ENCODE measurements at regions not wholly inside any gene's neighbourhood (a gene's known extent, or its start where the extent isn't known, plus 50 kb on each side); places are given as distances from the start of the nearest gene placed in this dataset.

- intact Hi-C loops (cut with DNase I; ENCODE audit: low total_unique reads): loop anchor here (10.0 kb wide), 1 partner anchor 133 kb away; no protein-coding TSS in a partner anchor
- WGBS, 2 donors: 58 to 60% methylated on average over 3 of the region's 3 CpGs
These were observed 58.3 kb upstream of the PDE10A start for GRCh38 chr6:165721356-165721755.

GRCh38 chr6:165718491-165718891, 55.5 kb upstream of the PDE10A start:
- no peak for TF ChIP-seq CTCF (IDR thresholded peaks at IDR 0.05)
- no peak for TF ChIP-seq POLR2A (IDR thresholded peaks at IDR 0.05)
- H3K4me3 ChIP-seq (ENCODE audit: low read depth, poor library complexity, severe bottlenecking): no peak overlapping the region
- no peak for DNase-seq (ENCODE audit: low spot score in 2 of 2)
- WGBS, 2 donors: 49 to 52% methylated on average over 4 of the region's 4 CpGs
- intact Hi-C loops (cut with DNase I; ENCODE audit: low total_unique reads): no loop called here

More at GRCh38 chr6:165721356-165721755, 58.3 kb upstream of the PDE10A start:
- no peak overlapping the region for H3K4me3 ChIP-seq (ENCODE audit: low read depth, poor library complexity, severe bottlenecking)
- DNase-seq (ENCODE audit: low spot score in 2 of 2): no peak
- no peak for TF ChIP-seq CTCF (IDR thresholded peaks at IDR 0.05)
- TF ChIP-seq POLR2A (IDR thresholded peaks at IDR 0.05): no peak

GRCh38 chr6:165717732-165718465, 54.9 kb upstream of the PDE10A start:
- DNase-seq (ENCODE audit: low spot score in 2 of 2): no peak
- WGBS, 2 donors: 45 to 46% methylated on average over 5 of the region's 5 CpGs
- TF ChIP-seq CTCF (IDR thresholded peaks at IDR 0.05): no peak
- TF ChIP-seq POLR2A (IDR thresholded peaks at IDR 0.05): no peak
- H3K4me3 ChIP-seq (ENCODE audit: low read depth, poor library complexity, severe bottlenecking): no peak overlapping the region
- intact Hi-C loops (cut with DNase I; ENCODE audit: low total_unique reads): no loop called here

GRCh38 chr6:165716886-165717285, 53.8 kb upstream of the PDE10A start:
- no peak for TF ChIP-seq POLR2A (IDR thresholded peaks at IDR 0.05)
- no peak for TF ChIP-seq CTCF (IDR thresholded peaks at IDR 0.05)
- intact Hi-C loops (cut with DNase I; ENCODE audit: low total_unique reads): no loop called here
- DNase-seq (ENCODE audit: low spot score in 2 of 2): no peak
- H3K4me3 ChIP-seq (ENCODE audit: low read depth, poor library complexity, severe bottlenecking): no peak overlapping the region
- WGBS, 2 donors: 88 to 89% methylated on average over 4 of the region's 4 CpGs

DNA sequence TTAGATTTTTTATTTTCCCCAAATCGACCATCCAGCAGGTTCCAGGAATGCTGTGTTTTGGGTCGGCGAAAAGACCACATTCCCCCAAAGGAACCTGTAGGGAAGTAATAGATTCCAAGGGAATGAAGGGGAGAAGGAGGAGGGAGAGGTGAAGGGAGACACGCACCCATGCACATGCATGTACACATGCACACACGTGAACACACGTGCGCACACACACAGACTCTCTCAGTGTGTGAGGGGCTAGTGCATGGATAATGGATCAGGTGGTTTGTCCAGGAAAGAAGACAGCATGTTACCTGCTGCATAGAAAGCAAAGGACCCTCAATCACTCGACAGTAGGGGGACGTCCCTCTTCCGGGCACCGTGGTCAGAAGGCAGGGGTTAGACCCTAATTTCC, 52.4 kb upstream of the PDE10A start:
- no peak for DNase-seq (ENCODE audit: low spot score in 2 of 2)
- TF ChIP-seq CTCF (IDR thresholded peaks at IDR 0.05) (no peak), POLR2A (IDR thresholded peaks at IDR 0.05) (no peak)
- H3K4me3 ChIP-seq (ENCODE audit: low read depth, poor library complexity, severe bottlenecking): no peak overlapping the region
- WGBS, 2 donors: 89 to 90% methylated on average over 11 of the region's 11 CpGs
- intact Hi-C loops (cut with DNase I; ENCODE audit: low total_unique reads): no loop called here

GRCh38 chr6:165714907-165715306, 51.9 kb upstream of the PDE10A start:
- no peak overlapping the region for H3K4me3 ChIP-seq (ENCODE audit: low read depth, poor library complexity, severe bottlenecking)
- WGBS, 2 donors: 91 to 93% methylated on average over 14 to 18 of the region's 18 CpGs
- no peak for DNase-seq (ENCODE audit: low spot score in 2 of 2)
- no peak for TF ChIP-seq CTCF (IDR thresholded peaks at IDR 0.05)
- no peak for TF ChIP-seq POLR2A (IDR thresholded peaks at IDR 0.05)
- intact Hi-C loops (cut with DNase I; ENCODE audit: low total_unique reads): no loop called here

Data from lower leg skin (tissue), 4 donors.